Right ventricle myocardium superior (tissue), 1 donor: ENCODE measurements at regions not wholly inside any gene's neighbourhood (a gene's known extent, or its start where the extent isn't known, plus 50 kb on each side); places are given as distances from the start of the nearest gene placed in this dataset.

Experiments used
- ATAC-seq: fragments of 200-7000 bp; cut with Tn5 transposase; one replicate; pipeline ENCODE4 v1.9.1; 2020; ENCODE audit warnings: mild to moderate bottlenecking; ENCODE audit not compliant: poor library complexity
- DNase-seq: peaks from one replicate; pipeline ENCODE4 v3.0.0-alpha.2; 2020
- intact Hi-C: fragments of 100-400 bp; cut with DNase I; formaldehyde crosslinking; loops from one replicate; pipeline ENCODE4 v1.11.2; 2022
- donor health status: DM: no; HTN: yes; CAD: no; lungs with severe emphysema.

- intact Hi-C loops: no loop called here
- no peak for ATAC-seq
Observed at GRCh38 chr3:101050866-101051265, 57.6 kb upstream of the ABI3BP start.

DNA sequence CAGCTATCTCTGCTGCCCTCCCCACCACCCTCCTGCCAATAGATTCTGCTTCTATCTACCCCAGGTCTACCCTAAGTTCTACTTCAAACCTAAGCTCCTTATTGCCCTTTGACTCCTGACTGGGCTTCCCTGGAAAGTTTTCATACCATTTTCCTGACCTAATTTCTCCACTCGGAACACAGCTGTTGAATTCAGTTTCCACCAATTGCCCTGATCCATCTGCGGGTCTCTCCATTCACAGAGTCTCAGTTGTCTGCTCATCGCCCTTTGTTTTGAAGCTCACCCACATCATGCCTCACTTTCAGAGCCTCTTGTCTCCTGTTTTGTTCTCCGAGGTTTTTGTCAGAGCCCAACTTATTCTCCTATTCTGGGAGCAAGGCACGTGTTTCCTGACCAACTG, 56.8 kb upstream of the ABI3BP start:
- DNase-seq (no peak), ATAC-seq (no peak)
- intact Hi-C loops: no loop called here

More at GRCh38 chr3:101050866-101051265, 57.6 kb upstream of the ABI3BP start:
- no peak for DNase-seq

GRCh38 chr3:101049532-101049931, 56.3 kb upstream of the ABI3BP start:
- DNase-seq: no peak
- intact Hi-C loops: no loop called here
- no peak for ATAC-seq

DNA sequence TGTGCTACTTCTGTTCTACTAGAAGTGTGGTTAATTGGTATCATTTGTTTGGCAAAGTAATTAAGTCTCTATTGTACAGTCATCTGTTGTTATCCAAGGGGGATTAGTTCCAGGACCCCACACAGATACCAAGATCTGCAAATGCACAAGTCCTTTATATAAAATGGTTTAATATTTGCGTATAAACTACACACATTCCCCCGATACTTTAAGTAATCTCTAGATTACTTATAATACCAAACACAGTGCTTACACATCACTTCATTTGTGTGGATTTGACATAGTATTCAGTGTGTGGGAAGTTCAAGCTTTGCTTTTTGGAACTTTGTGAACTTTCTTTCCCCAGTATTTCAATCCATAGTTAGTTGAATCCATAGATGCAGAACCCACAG, 50.5 kb upstream of the ABI3BP start:
- no peak for ATAC-seq

GRCh38 chr3:101042996-101043686, 49.9 kb upstream of the ABI3BP start:
- DNase-seq: no peak
- intact Hi-C loops: no loop called here
- ATAC-seq: no peak

More for the DNA sequence above, 50.5 kb upstream of the ABI3BP start:
- intact Hi-C loops: no loop called here
- no peak for DNase-seq
